ENCODE measurements at regions not wholly inside any gene's neighbourhood (a gene's known extent, or its start where the extent isn't known, plus 50 kb on each side); places are given as distances from the start of the nearest gene placed in this dataset.
"Not testable (repeated sequence)": the region's sequence is repeated elsewhere in the genome, so short reads cannot be mapped to it uniquely, and the experiment has no call there.

DNA sequence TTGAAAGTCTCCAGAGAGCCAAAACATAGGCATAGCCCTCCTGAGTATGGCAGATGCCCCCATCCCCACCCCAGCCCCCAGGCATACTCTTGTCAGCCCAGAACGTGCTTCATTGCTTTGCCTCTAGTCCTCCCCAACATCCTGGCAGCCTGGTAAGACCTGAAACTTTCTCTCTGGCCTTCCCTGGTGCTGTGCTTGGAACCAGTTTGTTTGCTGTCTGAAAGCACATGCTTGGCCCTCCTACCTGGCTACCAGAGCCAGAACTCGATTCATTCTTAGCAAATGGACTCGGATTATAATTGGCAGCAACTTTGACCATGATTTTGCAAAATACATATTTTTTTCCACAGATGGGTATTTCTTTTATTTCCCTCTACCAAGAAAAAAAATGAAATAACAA, 248.1 kb downstream of the USP46 start:
- H3K4me1 ChIP-seq (ENCODE audit: control insufficient read depth, insufficient read depth, low read length), result no peaks in the 10 kb centered on the region
- no peak overlapping the region for H3K27ac ChIP-seq (ENCODE audit: low read length)
- no peak for DNase-seq
- no peaks in the 10 kb centered on the region for H3K27me3 ChIP-seq (ENCODE audit: control insufficient read depth, insufficient read depth, low read length)
- peaks cover 7% of the 10 kb centered on the region for H3K9me3 ChIP-seq (ENCODE audit: control insufficient read depth, low read depth, low read length)
- WGBS (ENCODE audit: insufficient coverage, low lambda C conversion rate), result 100% methylated on average over 1 of the region's 3 CpGs
- H3K4me3 ChIP-seq (ENCODE audit: low read length), result no peak overlapping the region
- H3K36me3 ChIP-seq (ENCODE audit: control insufficient read depth, insufficient read depth, low read length), result no peaks in the 10 kb centered on the region

DNA sequence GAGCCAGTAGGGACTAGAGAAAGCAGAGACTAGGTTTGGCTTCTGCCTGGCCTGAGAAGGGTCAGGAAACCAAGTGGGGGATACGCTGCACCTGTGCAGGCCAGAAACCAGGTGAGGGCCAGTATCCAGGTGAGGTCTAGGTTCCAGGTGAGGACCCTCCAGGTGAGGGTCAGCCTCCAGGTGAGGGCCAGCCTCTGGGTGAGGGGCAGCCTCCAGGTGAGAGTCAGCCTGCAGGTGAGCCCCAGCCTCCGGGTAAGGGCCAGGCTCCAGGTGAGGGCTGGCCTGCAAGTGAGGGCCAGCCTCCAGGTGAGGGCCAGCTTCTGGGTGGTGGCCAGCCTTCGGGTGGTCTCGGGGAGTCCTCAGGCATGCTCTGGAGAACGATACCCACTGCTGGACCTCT, 238.8 kb downstream of the USP46 start:
- no peaks in the 10 kb centered on the region for H3K4me1 ChIP-seq (ENCODE audit: control insufficient read depth, insufficient read depth, low read length)
- no CpG with 5 or more reads among the region's 5 CpGs for WGBS (ENCODE audit: insufficient coverage, low lambda C conversion rate)
- H3K27me3 ChIP-seq (ENCODE audit: control insufficient read depth, insufficient read depth, low read length), result no peaks in the 10 kb centered on the region
- no peak for DNase-seq
- no peak overlapping the region for H3K27ac ChIP-seq (ENCODE audit: low read length)
- H3K4me3 ChIP-seq (ENCODE audit: low read length), result no peak overlapping the region
- H3K36me3 ChIP-seq (ENCODE audit: control insufficient read depth, insufficient read depth, low read length), result no peaks in the 10 kb centered on the region
- no peaks in the 10 kb centered on the region for H3K9me3 ChIP-seq (ENCODE audit: control insufficient read depth, low read depth, low read length)

GRCh38 chr4:52421811-52422213, 237.3 kb downstream of the USP46 start:
- H3K4me1 ChIP-seq (ENCODE audit: control insufficient read depth, insufficient read depth, low read length), result no peaks in the 10 kb centered on the region
- H3K4me3 ChIP-seq (ENCODE audit: low read length), result no peak overlapping the region
- H3K27me3 ChIP-seq (ENCODE audit: control insufficient read depth, insufficient read depth, low read length), result no peaks in the 10 kb centered on the region
- no peak for DNase-seq
- H3K27ac ChIP-seq (ENCODE audit: low read length), result no peak overlapping the region
- no peaks in the 10 kb centered on the region for H3K9me3 ChIP-seq (ENCODE audit: control insufficient read depth, low read depth, low read length)
- H3K36me3 ChIP-seq (ENCODE audit: control insufficient read depth, insufficient read depth, low read length), result no peaks in the 10 kb centered on the region

GRCh38 chr4:52423967-52424366, 235.1 kb downstream of the USP46 start:
- Histone ChIP-seq H3K4me3 (ENCODE audit: low read length) (no peak overlapping the region), H3K36me3 (ENCODE audit: control insufficient read depth, insufficient read depth, low read length) (no peaks in the 10 kb centered on the region), H3K27ac (ENCODE audit: low read length) (no peak overlapping the region), H3K4me1 (ENCODE audit: control insufficient read depth, insufficient read depth, low read length) (no peaks in the 10 kb centered on the region), H3K9me3 (ENCODE audit: control insufficient read depth, low read depth, low read length) (no peaks in the 10 kb centered on the region), H3K27me3 (ENCODE audit: control insufficient read depth, insufficient read depth, low read length) (no peaks in the 10 kb centered on the region)
- DNase-seq, result no peak
- WGBS (ENCODE audit: insufficient coverage, low lambda C conversion rate), result 80% methylated on average over 3 of the region's 4 CpGs

DNA sequence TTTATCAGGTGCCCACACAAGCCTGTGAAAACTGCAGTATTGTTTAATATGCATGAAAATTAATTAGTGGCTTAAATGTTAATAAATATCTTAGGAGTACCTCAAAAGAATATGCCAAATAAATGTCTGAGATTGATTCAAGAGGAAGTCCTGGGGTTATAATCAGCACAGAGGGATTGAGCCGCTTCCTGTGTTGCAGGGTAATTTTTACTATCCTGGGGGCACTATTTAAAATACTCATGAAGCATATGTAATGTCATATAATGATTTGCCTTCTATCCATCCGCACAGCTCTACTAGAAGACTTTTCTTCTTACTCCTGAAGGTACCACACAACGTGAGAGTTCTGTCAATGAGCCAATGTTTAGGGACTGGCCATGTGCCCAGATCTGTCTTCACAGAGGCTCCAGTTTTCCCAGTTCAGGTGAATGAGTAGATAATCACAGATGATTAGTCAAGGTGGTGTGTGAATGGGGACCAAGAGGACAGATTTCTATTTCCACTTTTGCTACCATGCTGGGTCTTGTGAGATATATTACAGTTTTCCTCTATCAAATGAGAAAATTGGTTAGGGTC, 233.3 kb downstream of the USP46 start:
- Histone ChIP-seq H3K4me1 (ENCODE audit: control insufficient read depth, insufficient read depth, low read length) (no peaks in the 10 kb centered on the region), H3K9me3 (ENCODE audit: control insufficient read depth, low read depth, low read length) (no peaks in the 10 kb centered on the region), H3K27me3 (ENCODE audit: control insufficient read depth, insufficient read depth, low read length) (no peaks in the 10 kb centered on the region), H3K4me3 (ENCODE audit: low read length) (no peak overlapping the region), H3K27ac (ENCODE audit: low read length) (no peak overlapping the region), H3K36me3 (ENCODE audit: control insufficient read depth, insufficient read depth, low read length) (no peaks in the 10 kb centered on the region)
- DNase-seq, result no peak
- no CpG with 5 or more reads among the region's 3 CpGs for WGBS (ENCODE audit: insufficient coverage, low lambda C conversion rate)

- Histone ChIP-seq H3K27ac (ENCODE audit: low read length) (no peak overlapping the region), H3K27me3 (ENCODE audit: control insufficient read depth, insufficient read depth, low read length) (no peaks in the 10 kb centered on the region), H3K4me3 (ENCODE audit: low read length) (no peak overlapping the region), H3K36me3 (ENCODE audit: control insufficient read depth, insufficient read depth, low read length) (no peaks in the 10 kb centered on the region), H3K4me1 (ENCODE audit: control insufficient read depth, insufficient read depth, low read length) (no peaks in the 10 kb centered on the region), H3K9me3 (ENCODE audit: control insufficient read depth, low read depth, low read length) (no peaks in the 10 kb centered on the region)
- DNase-seq, result no peak
Measured at GRCh38 chr4:52431410-52431809, 227.7 kb downstream of the USP46 start.

GRCh38 chr4:52431869-52432268, 227.2 kb downstream of the USP46 start:
- H3K27me3 ChIP-seq (ENCODE audit: control insufficient read depth, insufficient read depth, low read length), result no peaks in the 10 kb centered on the region
- no peak overlapping the region for H3K4me3 ChIP-seq (ENCODE audit: low read length)
- no peaks in the 10 kb centered on the region for H3K4me1 ChIP-seq (ENCODE audit: control insufficient read depth, insufficient read depth, low read length)
- H3K27ac ChIP-seq (ENCODE audit: low read length), result no peak overlapping the region
- no peaks in the 10 kb centered on the region for H3K9me3 ChIP-seq (ENCODE audit: control insufficient read depth, low read depth, low read length)
- H3K36me3 ChIP-seq (ENCODE audit: control insufficient read depth, insufficient read depth, low read length), result no peaks in the 10 kb centered on the region
- WGBS (ENCODE audit: insufficient coverage, low lambda C conversion rate), result no CpG with 5 or more reads among the region's 4 CpGs
- DNase-seq, result no peak

DNA sequence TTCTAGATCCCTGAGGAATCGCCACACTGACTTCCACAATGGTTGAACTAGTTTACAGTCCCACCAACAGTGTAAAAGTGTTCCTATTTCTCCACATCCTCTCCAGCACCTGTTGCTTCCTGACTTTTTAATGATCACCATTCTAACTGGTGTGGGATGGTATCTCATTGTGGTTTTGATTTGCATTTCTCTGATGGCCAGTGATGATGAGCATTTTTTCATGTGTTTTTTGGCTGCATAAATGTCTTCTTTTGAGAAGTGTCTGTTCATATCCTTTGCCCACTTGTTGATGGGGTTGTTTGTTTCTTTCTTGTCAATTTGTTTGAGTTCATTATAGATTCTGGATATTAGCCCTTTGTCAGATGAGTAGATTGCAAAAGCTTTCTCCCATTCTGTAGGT, 216.6 kb downstream of the USP46 start:
- no CpG with 5 or more reads among the region's 1 CpG for WGBS (ENCODE audit: insufficient coverage, low lambda C conversion rate)
- H3K36me3 ChIP-seq (ENCODE audit: control insufficient read depth, insufficient read depth, low read length); H3K4me3 ChIP-seq (ENCODE audit: low read length); DNase-seq; H3K4me1 ChIP-seq (ENCODE audit: control insufficient read depth, insufficient read depth, low read length); H3K27me3 ChIP-seq (ENCODE audit: control insufficient read depth, insufficient read depth, low read length); H3K27ac ChIP-seq (ENCODE audit: low read length); H3K9me3 ChIP-seq (ENCODE audit: control insufficient read depth, low read depth, low read length): not testable (repeated sequence)

DNA sequence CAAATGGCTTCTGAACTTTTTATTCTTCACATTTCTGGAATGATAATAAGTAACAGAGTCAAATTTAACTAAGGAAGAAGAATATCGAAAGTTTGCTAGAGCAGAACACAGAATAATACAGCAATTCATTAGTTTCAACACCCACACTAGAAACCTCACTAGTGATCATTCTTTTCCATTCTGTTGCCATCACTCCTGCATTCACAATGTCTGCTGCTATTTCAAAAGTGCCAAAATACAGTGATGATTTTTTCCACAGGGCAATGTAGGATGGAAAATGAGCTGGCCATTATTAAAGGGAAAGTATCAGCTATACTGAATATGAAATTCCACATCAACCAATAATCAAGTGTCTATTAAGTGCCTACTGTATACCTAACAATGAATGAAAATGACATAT, 186.7 kb downstream of the USP46 start:
- Histone ChIP-seq H3K4me1 (ENCODE audit: control insufficient read depth, insufficient read depth, low read length) (no peaks in the 10 kb centered on the region), H3K27me3 (ENCODE audit: control insufficient read depth, insufficient read depth, low read length) (no peaks in the 10 kb centered on the region), H3K4me3 (ENCODE audit: low read length) (no peak overlapping the region), H3K27ac (ENCODE audit: low read length) (no peak overlapping the region), H3K9me3 (ENCODE audit: control insufficient read depth, low read depth, low read length) (no peaks in the 10 kb centered on the region), H3K36me3 (ENCODE audit: control insufficient read depth, insufficient read depth, low read length) (no peaks in the 10 kb centered on the region)
- no peak for DNase-seq
- no CpG with 5 or more reads among the region's 1 CpG for WGBS (ENCODE audit: insufficient coverage, low lambda C conversion rate)

DNA sequence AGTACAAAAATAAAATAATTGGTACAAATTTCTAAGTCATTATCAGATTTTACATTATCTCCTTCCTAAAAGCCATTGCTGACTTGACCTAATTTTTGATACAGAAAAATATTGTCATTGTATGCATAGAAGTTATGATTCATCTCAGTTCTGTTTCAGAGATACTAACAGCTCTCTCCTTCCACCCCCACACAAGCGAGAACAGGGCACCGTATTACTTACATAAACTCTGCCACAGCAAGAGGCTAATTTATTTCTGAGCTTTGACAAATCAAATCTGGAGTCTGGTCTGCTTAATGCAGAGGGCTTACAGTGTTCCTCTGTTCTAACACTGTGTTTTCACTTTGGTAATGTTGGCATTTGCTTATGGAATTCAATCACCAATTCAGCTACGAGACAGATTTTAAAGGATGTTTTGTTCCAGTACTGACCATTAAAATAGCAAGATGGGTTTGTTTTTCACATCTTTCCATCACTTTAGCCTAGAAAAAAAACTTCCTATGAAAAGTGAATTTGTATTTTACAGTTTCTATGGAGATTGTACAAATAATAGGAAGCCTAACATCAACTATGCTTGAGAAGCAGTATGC, 181.8 kb downstream of the USP46 start:
- H3K27me3 ChIP-seq (ENCODE audit: control insufficient read depth, insufficient read depth, low read length), result no peaks in the 10 kb centered on the region
- DNase-seq, result no peak
- no peak overlapping the region for H3K4me3 ChIP-seq (ENCODE audit: low read length)
- H3K36me3 ChIP-seq (ENCODE audit: control insufficient read depth, insufficient read depth, low read length), result no peaks in the 10 kb centered on the region
- WGBS (ENCODE audit: insufficient coverage, low lambda C conversion rate), result 82% methylated on average over 2 of the region's 3 CpGs
- no peaks in the 10 kb centered on the region for H3K4me1 ChIP-seq (ENCODE audit: control insufficient read depth, insufficient read depth, low read length)
- H3K9me3 ChIP-seq (ENCODE audit: control insufficient read depth, low read depth, low read length), result no peaks in the 10 kb centered on the region
- H3K27ac ChIP-seq (ENCODE audit: low read length), result no peak overlapping the region

- Histone ChIP-seq H3K9me3 (ENCODE audit: control insufficient read depth, low read depth, low read length) (no peaks in the 10 kb centered on the region), H3K4me3 (ENCODE audit: low read length) (no peak overlapping the region), H3K27ac (ENCODE audit: low read length) (no peak overlapping the region), H3K36me3 (ENCODE audit: control insufficient read depth, insufficient read depth, low read length) (no peaks in the 10 kb centered on the region), H3K27me3 (ENCODE audit: control insufficient read depth, insufficient read depth, low read length) (no peaks in the 10 kb centered on the region), H3K4me1 (ENCODE audit: control insufficient read depth, insufficient read depth, low read length) (no peaks in the 10 kb centered on the region)
- DNase-seq, result no peak
- no CpG with 5 or more reads among the region's 2 CpGs for WGBS (ENCODE audit: insufficient coverage, low lambda C conversion rate)
Measured at GRCh38 chr4:52483186-52483890, 175.8 kb downstream of the USP46 start.

All from large intestine (tissue), 3 donors.